Body of pancreas (tissue), 4 donors: ENCODE measurements at regions not wholly inside any gene's neighbourhood (a gene's known extent, or its start where the extent isn't known, plus 50 kb on each side); places are given as distances from the start of the nearest gene placed in this dataset.

Experiments used
- CTCF ChIP-seq, 7 experiments: fragments of 450-650 bp in 4 of 7; fragments of 200-600 bp in 3 of 7; sonication (generic) in 3 of 7; IDR thresholded peaks; one replicate each; pipeline ENCODE4 v1.5.1; 2016 to 2019; ENCODE audit warnings: antibody characterized with exemption in 7 of 7
- POLR2A ChIP-seq, 3 donors: fragments of 450-650 bp; IDR thresholded peaks; one replicate each; pipeline ENCODE4 v1.6.1; 2016; ENCODE audit warnings: antibody characterized with exemption in 3 of 3, mild to moderate bottlenecking in 2 of 3

GRCh38 chr6:134864558-134864957 is 85.3 kb downstream of the ALDH8A1 start:
- no peak for TF ChIP-seq CTCF (IDR thresholded peaks at IDR 0.05)
- TF ChIP-seq POLR2A (IDR thresholded peaks at IDR 0.05) = no peak
